ENCODE measurements at regions not wholly inside any gene's neighbourhood (a gene's known extent, or its start where the extent isn't known, plus 50 kb on each side); places are given as distances from the start of the nearest gene placed in this dataset.
"Not testable (repeated sequence)": the region's sequence is repeated elsewhere in the genome, so short reads cannot be mapped to it uniquely, and the experiment has no call there.

DNA sequence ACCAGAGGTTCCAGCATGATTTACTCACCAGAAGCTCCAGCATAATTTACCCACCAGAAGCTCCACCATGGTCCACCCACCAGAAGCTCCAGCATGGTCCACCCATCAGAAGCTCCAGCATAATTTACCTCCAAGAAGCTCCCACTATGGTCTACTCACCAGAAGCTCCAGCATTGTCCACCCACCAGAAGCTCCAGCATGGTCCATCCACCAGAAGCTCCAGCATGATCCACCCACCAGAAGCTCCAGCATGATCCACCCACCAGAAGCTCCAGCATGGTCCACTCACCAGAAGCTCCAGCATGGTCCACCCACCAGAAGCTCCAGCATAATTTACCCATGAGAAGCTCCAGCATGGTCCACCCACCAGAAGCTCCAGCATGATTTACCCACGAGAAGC lies 4490.7 kb upstream of the OR11H1 start:
- TF ChIP-seq, protein P1, sequence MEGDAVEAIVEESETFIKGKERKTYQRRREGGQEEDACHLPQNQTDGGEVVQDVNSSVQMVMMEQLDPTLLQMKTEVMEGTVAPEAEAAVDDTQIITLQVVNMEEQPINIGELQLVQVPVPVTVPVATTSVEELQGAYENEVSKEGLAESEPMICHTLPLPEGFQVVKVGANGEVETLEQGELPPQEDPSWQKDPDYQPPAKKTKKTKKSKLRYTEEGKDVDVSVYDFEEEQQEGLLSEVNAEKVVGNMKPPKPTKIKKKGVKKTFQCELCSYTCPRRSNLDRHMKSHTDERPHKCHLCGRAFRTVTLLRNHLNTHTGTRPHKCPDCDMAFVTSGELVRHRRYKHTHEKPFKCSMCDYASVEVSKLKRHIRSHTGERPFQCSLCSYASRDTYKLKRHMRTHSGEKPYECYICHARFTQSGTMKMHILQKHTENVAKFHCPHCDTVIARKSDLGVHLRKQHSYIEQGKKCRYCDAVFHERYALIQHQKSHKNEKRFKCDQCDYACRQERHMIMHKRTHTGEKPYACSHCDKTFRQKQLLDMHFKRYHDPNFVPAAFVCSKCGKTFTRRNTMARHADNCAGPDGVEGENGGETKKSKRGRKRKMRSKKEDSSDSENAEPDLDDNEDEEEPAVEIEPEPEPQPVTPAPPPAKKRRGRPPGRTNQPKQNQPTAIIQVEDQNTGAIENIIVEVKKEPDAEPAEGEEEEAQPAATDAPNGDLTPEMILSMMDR (optimal IDR thresholded peaks at IDR 0.05 in 1 of 3, IDR thresholded peaks at IDR 0.05 in 1 of 3, conservative IDR thresholded peaks at IDR 0.05 in 1 of 3; ENCODE audit: extremely low read depth in 1 of 3, insufficient read depth in 2 of 3, low read length in 3 of 3), result not testable (repeated sequence)
- TF ChIP-seq EZH2 (IDR thresholded peaks at IDR 0.05; ENCODE audit: low read length), result not testable (repeated sequence)

Data from keratinocyte (primary cell).